ENCODE measurements at regions not wholly inside any gene's neighbourhood (a gene's known extent, or its start where the extent isn't known, plus 50 kb on each side); places are given as distances from the start of the nearest gene placed in this dataset.

DNA sequence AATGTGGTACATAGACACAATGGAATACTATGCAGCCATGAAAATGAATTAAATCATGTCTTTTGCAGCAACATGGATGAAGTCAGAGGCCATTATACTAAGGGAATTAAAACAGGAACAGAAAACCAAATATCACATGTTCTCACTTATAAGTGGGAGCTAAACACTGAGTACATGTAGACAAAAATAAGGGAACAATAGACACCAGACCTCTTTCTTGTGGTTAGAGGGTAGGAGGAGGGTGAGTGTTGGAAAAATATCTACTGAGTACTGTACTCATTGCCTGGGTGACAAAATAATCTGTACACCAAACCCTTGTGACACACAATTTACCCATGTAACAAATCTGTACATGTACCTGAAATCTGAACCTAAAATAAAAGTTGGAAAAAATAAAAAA is 59.1 kb upstream of the ANO5 start:
- no peaks in the 10 kb centered on the region for H3K36me3 Mint-ChIP-seq
- peaks cover 11% of the 10 kb centered on the region for H3K27me3 Mint-ChIP-seq (ENCODE audit: low read depth)
- TF ChIP-seq CTCF (IDR thresholded peaks at IDR 0.05; ENCODE audit: unreplicated experiment), result no peak
- no peak for DNase-seq (ENCODE audit: low spot score in 2 of 2, unreplicated experiment in 2 of 2)
- no peaks in the 10 kb centered on the region for H3K4me1 Mint-ChIP-seq
- no peak overlapping the region for H3K27ac Mint-ChIP-seq
- H3K4me3 Mint-ChIP-seq, result no peak overlapping the region
- H3K9me3 Mint-ChIP-seq, result no peaks in the 10 kb centered on the region

GRCh38 chr11:22138264-22138663 is 54.6 kb upstream of the ANO5 start:
- H3K27ac Mint-ChIP-seq, result no peak overlapping the region
- no peaks in the 10 kb centered on the region for H3K36me3 Mint-ChIP-seq
- H3K9me3 Mint-ChIP-seq, result no peaks in the 10 kb centered on the region
- no peaks in the 10 kb centered on the region for H3K4me1 Mint-ChIP-seq
- no peak for DNase-seq (ENCODE audit: low spot score in 2 of 2, unreplicated experiment in 2 of 2)
- H3K27me3 Mint-ChIP-seq (ENCODE audit: low read depth), result no peaks in the 10 kb centered on the region
- no peak for TF ChIP-seq CTCF (IDR thresholded peaks at IDR 0.05; ENCODE audit: unreplicated experiment)
- no peak overlapping the region for H3K4me3 Mint-ChIP-seq
